GM18861 (cell line): ENCODE measurements at regions not wholly inside any gene's neighbourhood (a gene's known extent, or its start where the extent isn't known, plus 50 kb on each side); places are given as distances from the start of the nearest gene placed in this dataset.
"Not testable (repeated sequence)": the region's sequence is repeated elsewhere in the genome, so short reads cannot be mapped to it uniquely, and the experiment has no call there.

ENCODE experiments used
- ATAC-seq: cut with Tn5 transposase; IDR thresholded peaks from one replicate; pipeline ENCODE4 v1.9.1; 2021; ENCODE audit not compliant: unreplicated experiment

GRCh38 chr13:84641491-84641890 is 759.2 kb upstream of the SLITRK1 start:
- ATAC-seq: no peak

- no peak for ATAC-seq
Measured at GRCh38 chr13:84640691-84641090, 758.4 kb upstream of the SLITRK1 start.

GRCh38 chr13:84630476-84630875 is 748.2 kb upstream of the SLITRK1 start:
- ATAC-seq: no peak

- ATAC-seq: no peak
Measured at GRCh38 chr13:84616864-84617263, 734.6 kb upstream of the SLITRK1 start.

GRCh38 chr13:84609716-84610115 is 727.4 kb upstream of the SLITRK1 start:
- ATAC-seq: no peak

- ATAC-seq: no peak
Measured at GRCh38 chr13:84607261-84608013, 725.2 kb upstream of the SLITRK1 start.

- no peak for ATAC-seq
Measured at GRCh38 chr13:84606616-84607015, 724.3 kb upstream of the SLITRK1 start.

- no peak for ATAC-seq
Measured at GRCh38 chr13:84605927-84606326, 723.7 kb upstream of the SLITRK1 start.

- no peak for ATAC-seq
Measured at GRCh38 chr13:84591444-84591843, 709.2 kb upstream of the SLITRK1 start.

GRCh38 chr13:84590663-84591062 is 708.4 kb upstream of the SLITRK1 start:
- ATAC-seq: no peak

- no peak for ATAC-seq
Measured at GRCh38 chr13:84588023-84588422, 705.7 kb upstream of the SLITRK1 start.

- ATAC-seq: not testable (repeated sequence)
Measured at GRCh38 chr13:84579901-84580300, 697.6 kb upstream of the SLITRK1 start.

- no peak for ATAC-seq
Measured at GRCh38 chr13:84574851-84575250, 692.6 kb upstream of the SLITRK1 start.

- ATAC-seq: no peak
Measured at GRCh38 chr13:84571264-84571663, 689.0 kb upstream of the SLITRK1 start.

GRCh38 chr13:84570831-84571230 is 688.6 kb upstream of the SLITRK1 start:
- ATAC-seq: no peak

GRCh38 chr13:84569366-84569765 is 687.1 kb upstream of the SLITRK1 start:
- no peak for ATAC-seq

- no peak for ATAC-seq
Measured at GRCh38 chr13:84567848-84568247, 685.6 kb upstream of the SLITRK1 start.

- ATAC-seq: no peak
Measured at GRCh38 chr13:84566780-84567179, 684.5 kb upstream of the SLITRK1 start.

- no peak for ATAC-seq
Measured at GRCh38 chr13:84563611-84564010, 681.3 kb upstream of the SLITRK1 start.

GRCh38 chr13:84553227-84553626 is 671.0 kb upstream of the SLITRK1 start:
- no peak for ATAC-seq

GRCh38 chr13:84543962-84544361 is 661.7 kb upstream of the SLITRK1 start:
- no peak for ATAC-seq

GRCh38 chr13:84542348-84542747 is 660.1 kb upstream of the SLITRK1 start:
- no peak for ATAC-seq

- ATAC-seq: no peak
Measured at GRCh38 chr13:84536906-84537305, 654.6 kb upstream of the SLITRK1 start.
